ENCODE measurements at regions not wholly inside any gene's neighbourhood (a gene's known extent, or its start where the extent isn't known, plus 50 kb on each side); places are given as distances from the start of the nearest gene placed in this dataset.
"Not testable (repeated sequence)": the region's sequence is repeated elsewhere in the genome, so short reads cannot be mapped to it uniquely, and the experiment has no call there.

- DNase-seq = no peak
Observed at GRCh38 chr1:234855851-234856250, 245.9 kb upstream of the IRF2BP2 start.

- DNase-seq = no peak
Observed at GRCh38 chr1:234854645-234855039, 244.7 kb upstream of the IRF2BP2 start.

GRCh38 chr1:234853906-234854644, 244.1 kb upstream of the IRF2BP2 start:
- no peak for DNase-seq

- DNase-seq = no peak
Observed at GRCh38 chr1:234852659-234853058, 242.7 kb upstream of the IRF2BP2 start.

- DNase-seq = no peak
Observed at GRCh38 chr1:234851450-234852438, 241.8 kb upstream of the IRF2BP2 start.

- DNase-seq = no peak
Observed at GRCh38 chr1:234849832-234850231, 239.9 kb upstream of the IRF2BP2 start.

GRCh38 chr1:234848972-234849649, 239.1 kb upstream of the IRF2BP2 start:
- no peak for DNase-seq

GRCh38 chr1:234846813-234847212, 236.8 kb upstream of the IRF2BP2 start:
- DNase-seq = not testable (repeated sequence)

GRCh38 chr1:234845836-234846235, 235.9 kb upstream of the IRF2BP2 start:
- no peak for DNase-seq

GRCh38 chr1:234845097-234845660, 235.2 kb upstream of the IRF2BP2 start:
- DNase-seq = peak; percentile 55

GRCh38 chr1:234844479-234845031, 234.6 kb upstream of the IRF2BP2 start:
- DNase-seq = peak; percentile 20

- DNase-seq = no peak
Observed at GRCh38 chr1:234843946-234844345, 234.0 kb upstream of the IRF2BP2 start.

- DNase-seq = peak; percentile 90
Observed at GRCh38 chr1:234842726-234843641, 233.0 kb upstream of the IRF2BP2 start.

GRCh38 chr1:234841710-234842231, 231.8 kb upstream of the IRF2BP2 start:
- no peak for DNase-seq

- DNase-seq = no peak
Observed at GRCh38 chr1:234841281-234841680, 231.3 kb upstream of the IRF2BP2 start.

- DNase-seq = no peak
Observed at GRCh38 chr1:234840843-234841242, 230.9 kb upstream of the IRF2BP2 start.

GRCh38 chr1:234840253-234840652, 230.3 kb upstream of the IRF2BP2 start:
- DNase-seq = no peak

- DNase-seq = no peak
Observed at GRCh38 chr1:234839663-234840062, 229.7 kb upstream of the IRF2BP2 start.

GRCh38 chr1:234838820-234839219, 228.8 kb upstream of the IRF2BP2 start:
- no peak for DNase-seq

- no peak for DNase-seq
Observed at GRCh38 chr1:234838182-234838581, 228.2 kb upstream of the IRF2BP2 start.

- DNase-seq = no peak
Observed at GRCh38 chr1:234837713-234838112, 227.7 kb upstream of the IRF2BP2 start.

Measured in stimulated activated CD4-positive, alpha-beta T cell treated with anti-CD3 and anti-CD28 coated beads, Interleukin-15, amount 100 ng/mL, for 24 hours (primary cell).